Peyer's patch (tissue), 4 donors: ENCODE measurements at regions not wholly inside any gene's neighbourhood (a gene's known extent, or its start where the extent isn't known, plus 50 kb on each side); places are given as distances from the start of the nearest gene placed in this dataset.

Experiments
- POLR2A ChIP-seq, 2 donors: fragments of 450-650 bp; IDR thresholded peaks; one replicate each; pipeline ENCODE4 v1.5.1; 2017; ENCODE audit warnings: antibody characterized with exemption in 2 of 2, mild to moderate bottlenecking in 2 of 2, moderate library complexity in 2 of 2
- TF ChIP-seq, protein P1 (sequence below), 6 experiments: fragments of 450-650 bp in 4 of 6; fragments of 200-600 bp in 2 of 6; sonication (generic) in 1 of 6; IDR thresholded peaks; one replicate each; pipeline ENCODE4 v1.5.1; 2017 to 2019; ENCODE audit warnings: antibody characterized with exemption in 6 of 6, mild to moderate bottlenecking in 3 of 6, moderate library complexity in 1 of 6

- TF ChIP-seq, protein P1, sequence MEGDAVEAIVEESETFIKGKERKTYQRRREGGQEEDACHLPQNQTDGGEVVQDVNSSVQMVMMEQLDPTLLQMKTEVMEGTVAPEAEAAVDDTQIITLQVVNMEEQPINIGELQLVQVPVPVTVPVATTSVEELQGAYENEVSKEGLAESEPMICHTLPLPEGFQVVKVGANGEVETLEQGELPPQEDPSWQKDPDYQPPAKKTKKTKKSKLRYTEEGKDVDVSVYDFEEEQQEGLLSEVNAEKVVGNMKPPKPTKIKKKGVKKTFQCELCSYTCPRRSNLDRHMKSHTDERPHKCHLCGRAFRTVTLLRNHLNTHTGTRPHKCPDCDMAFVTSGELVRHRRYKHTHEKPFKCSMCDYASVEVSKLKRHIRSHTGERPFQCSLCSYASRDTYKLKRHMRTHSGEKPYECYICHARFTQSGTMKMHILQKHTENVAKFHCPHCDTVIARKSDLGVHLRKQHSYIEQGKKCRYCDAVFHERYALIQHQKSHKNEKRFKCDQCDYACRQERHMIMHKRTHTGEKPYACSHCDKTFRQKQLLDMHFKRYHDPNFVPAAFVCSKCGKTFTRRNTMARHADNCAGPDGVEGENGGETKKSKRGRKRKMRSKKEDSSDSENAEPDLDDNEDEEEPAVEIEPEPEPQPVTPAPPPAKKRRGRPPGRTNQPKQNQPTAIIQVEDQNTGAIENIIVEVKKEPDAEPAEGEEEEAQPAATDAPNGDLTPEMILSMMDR (IDR thresholded peaks at IDR 0.05) = no peak
- TF ChIP-seq POLR2A (IDR thresholded peaks at IDR 0.05) = no peak
Measured at GRCh38 chr9:88189371-88189770, 51.1 kb upstream of the SPATA31C2 start.
